ENCODE measurements at regions not wholly inside any gene's neighbourhood (a gene's known extent, or its start where the extent isn't known, plus 50 kb on each side); places are given as distances from the start of the nearest gene placed in this dataset.

GRCh38 chr16:8519179-8519578 lies 71.1 kb downstream of the TMEM114 start:
- no peak for DNase-seq (ENCODE audit: low spot score)

GRCh38 chr16:8517280-8517679 lies 73.0 kb downstream of the TMEM114 start:
- DNase-seq (ENCODE audit: low spot score): no peak

- DNase-seq (ENCODE audit: low spot score): no peak
These were observed 73.8 kb downstream of the TMEM114 start for GRCh38 chr16:8516471-8516870.

DNA sequence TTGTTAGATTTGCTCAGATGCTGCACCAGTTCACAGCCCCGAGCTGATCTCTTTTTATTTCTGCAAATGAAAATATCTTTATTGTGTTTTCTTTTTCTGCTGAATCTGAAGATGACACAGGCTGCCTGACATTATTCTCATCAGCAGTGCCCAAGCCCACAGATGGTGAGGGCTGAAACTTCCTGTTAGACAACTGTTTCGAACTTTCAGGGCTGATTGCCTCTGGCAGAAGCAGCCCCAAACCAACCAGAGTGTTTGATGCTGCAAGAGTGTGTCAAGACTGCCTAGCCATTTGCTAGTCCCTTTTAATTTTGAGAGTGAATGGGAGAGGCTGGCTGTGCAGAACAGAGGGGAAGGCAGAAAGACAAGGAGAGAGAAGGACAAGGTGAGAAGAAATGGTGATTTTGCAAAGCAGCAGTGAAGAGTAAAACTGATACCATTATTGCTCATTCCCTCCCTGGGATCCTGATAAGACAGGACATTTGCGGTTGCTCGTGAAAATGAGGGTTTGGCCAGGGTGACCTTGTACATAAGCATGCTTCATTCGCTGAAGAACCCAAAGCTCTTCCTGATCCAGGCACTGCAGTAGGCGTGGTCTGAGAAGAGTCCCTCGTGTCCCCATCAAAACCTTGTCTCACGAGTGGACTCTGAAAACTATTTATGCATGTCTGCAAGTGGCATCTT lies 77.2 kb downstream of the TMEM114 start:
- DNase-seq (ENCODE audit: low spot score): no peak

GRCh38 chr16:8511464-8511863 lies 78.8 kb downstream of the TMEM114 start:
- DNase-seq (ENCODE audit: low spot score): no peak

DNA sequence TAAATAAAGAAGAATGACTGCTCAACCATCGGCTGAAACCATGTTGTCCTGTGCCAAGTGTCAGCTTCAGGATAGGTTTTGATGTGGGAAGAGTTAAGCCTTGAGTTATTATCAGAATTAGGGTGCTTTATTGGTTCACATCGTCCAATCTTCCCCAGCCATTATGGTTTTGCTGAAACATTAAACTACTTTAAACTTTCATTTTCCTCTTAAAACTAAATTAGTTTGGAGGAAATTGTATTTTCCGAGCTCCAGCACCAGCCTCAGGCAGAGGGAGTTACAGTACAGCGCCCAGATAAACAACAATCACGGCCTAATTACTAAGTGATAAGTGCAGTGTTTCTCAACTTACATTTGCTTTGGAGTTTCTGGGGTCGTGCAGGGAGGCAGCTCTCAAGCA lies 80.2 kb downstream of the TMEM114 start:
- DNase-seq (ENCODE audit: low spot score): no peak

DNA sequence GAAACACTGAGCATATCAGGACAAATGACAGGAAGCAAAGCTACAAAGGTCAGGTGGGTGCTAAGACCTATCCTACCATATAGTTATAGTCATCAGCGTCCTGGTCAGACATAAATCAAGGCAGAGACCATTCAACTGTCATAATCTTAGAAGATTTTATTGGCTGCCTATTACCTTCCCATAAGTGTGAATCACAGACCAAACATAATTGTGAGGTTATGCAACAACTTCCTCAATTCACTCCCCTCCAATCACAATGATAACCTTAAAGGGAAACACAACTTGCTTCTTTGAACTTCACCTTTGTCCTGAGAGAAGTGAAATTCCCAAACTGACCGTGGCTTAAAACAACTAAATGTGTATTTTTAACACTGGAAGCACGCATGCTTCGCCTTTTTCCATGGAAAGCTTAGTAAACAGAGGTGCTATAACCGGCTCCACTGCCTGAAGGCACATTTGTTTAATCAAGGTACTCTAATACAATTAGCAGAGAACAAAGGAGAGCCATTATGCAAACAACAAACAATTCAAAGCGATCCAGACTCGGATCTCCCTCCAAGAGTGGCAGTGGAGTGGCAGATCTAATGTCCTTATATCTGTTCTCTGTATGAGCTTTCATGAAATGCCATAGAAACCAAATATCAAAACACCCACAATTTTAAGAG lies 84.9 kb downstream of the TMEM114 start:
- DNase-seq (ENCODE audit: low spot score): no peak

- DNase-seq (ENCODE audit: low spot score): no peak
These were observed 87.9 kb downstream of the TMEM114 start for GRCh38 chr16:8502446-8502845.

- DNase-seq (ENCODE audit: low spot score): no peak
These were observed 90.0 kb downstream of the TMEM114 start for GRCh38 chr16:8500351-8500750.

DNA sequence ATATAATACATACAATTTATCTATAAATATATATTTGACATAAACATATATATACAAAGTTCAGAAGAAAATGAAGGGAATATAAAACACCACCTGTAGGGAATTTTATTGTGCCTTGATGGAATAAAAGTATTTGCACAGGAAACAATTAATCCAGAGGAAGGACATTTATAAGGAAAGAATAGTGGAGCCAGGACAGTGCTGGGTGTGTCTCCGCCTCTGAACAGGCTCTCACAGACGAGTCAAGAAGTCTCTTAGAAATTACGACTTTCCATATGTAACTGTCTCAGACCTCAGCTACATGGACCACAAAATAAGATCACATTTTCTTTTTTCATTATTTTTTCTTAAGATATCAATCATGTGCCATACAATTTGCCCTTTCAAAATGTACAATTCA lies 93.9 kb downstream of the TMEM114 start:
- DNase-seq (ENCODE audit: low spot score): no peak

DNA sequence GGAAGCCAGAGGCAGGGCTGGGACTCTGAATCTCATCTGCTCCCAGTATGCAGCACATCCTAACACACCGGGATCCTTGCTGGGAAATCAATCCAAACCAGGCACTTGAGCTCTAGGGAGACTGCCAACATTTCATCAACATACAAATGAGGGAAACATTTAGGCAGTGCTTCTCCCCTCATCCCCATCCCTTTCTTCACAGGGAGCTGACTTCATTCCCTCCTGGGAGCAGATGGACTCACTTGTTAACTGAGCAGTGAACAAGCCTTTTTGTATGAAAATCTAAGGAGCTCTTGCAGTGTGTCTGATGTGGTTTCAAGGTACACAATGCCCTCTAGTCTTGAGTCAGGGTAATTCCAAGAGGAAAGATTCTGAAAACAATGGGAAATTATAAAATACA lies 96.3 kb downstream of the TMEM114 start:
- no peak for DNase-seq (ENCODE audit: low spot score)

GRCh38 chr16:8492690-8493089 lies 97.6 kb downstream of the TMEM114 start:
- no peak for DNase-seq (ENCODE audit: low spot score)

- no peak for DNase-seq (ENCODE audit: low spot score)
These were observed 100.7 kb downstream of the TMEM114 start for GRCh38 chr16:8489580-8489979.

GRCh38 chr16:8486985-8487384 lies 103.3 kb downstream of the TMEM114 start:
- no peak for DNase-seq (ENCODE audit: low spot score)

- no peak for DNase-seq (ENCODE audit: low spot score)
These were observed 106.9 kb downstream of the TMEM114 start for GRCh38 chr16:8483396-8483795.

DNA sequence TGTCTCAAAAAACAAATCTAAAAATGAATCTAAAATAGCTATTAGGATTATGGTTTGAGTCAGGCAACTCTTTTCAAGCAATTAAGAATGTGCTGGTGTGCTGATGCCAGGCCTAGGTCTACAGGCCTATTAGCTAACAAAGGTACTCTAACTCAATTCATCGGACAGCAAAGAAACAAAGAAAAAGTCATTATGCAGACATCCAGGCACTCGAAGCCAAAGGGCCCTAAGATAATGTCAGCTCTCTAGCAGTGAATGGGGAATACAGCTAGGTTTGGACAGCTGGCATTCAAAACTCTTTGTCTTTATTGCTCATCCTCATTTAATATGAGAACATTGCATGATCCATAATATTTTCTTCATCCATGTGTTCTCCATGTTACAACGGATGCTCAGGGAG lies 108.5 kb downstream of the TMEM114 start:
- no peak for DNase-seq (ENCODE audit: low spot score)

DNA sequence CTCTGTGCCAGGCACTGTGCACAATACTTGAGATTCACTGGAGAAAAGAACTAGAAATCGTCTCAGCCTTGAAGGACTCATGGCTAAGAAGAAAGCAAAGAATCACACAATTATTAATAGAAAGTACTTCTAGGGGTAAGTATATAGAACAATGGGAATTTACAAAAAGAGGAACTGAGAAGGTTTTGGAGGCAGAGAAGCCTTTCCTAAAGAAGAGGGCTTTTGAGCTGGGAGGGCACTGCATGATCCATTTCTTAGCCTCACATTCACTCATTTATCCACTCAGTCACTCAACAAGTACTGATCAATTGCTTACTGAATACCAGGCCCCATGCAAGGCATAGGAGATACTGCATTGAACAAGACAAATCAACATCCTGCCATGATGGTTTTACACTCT lies 113.5 kb downstream of the TMEM114 start:
- DNase-seq (ENCODE audit: low spot score): no peak

- DNase-seq (ENCODE audit: low spot score): no peak
These were observed 115.7 kb downstream of the TMEM114 start for GRCh38 chr16:8474587-8474986.

GRCh38 chr16:8469102-8469778 lies 121.1 kb downstream of the TMEM114 start:
- no peak for DNase-seq (ENCODE audit: low spot score)

GRCh38 chr16:8464979-8465378 lies 125.3 kb downstream of the TMEM114 start:
- DNase-seq (ENCODE audit: low spot score): no peak

- no peak for DNase-seq (ENCODE audit: low spot score)
These were observed 131.1 kb downstream of the TMEM114 start for GRCh38 chr16:8459085-8459733.

- DNase-seq (ENCODE audit: low spot score): no peak
These were observed 131.7 kb downstream of the TMEM114 start for GRCh38 chr16:8458481-8459046.

DNA sequence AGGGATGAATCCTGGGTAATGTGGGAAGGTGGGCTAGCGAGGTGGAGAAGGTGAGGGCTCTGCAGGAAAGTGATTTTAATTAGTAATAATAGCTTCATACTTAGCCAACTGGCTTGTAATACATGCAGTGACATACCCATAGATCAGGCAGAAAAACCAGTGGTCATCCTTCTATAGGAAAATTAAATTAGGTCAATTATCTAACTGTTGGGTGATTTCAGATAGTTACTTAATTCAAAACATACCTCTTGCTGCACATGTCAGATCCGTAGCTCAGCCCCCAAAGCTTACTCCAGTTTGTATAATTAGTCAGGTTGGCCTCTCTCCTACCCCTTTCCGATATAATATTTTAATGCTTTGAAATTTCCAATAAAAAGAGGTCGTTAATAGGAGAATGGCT lies 137.0 kb downstream of the TMEM114 start:
- no peak for DNase-seq (ENCODE audit: low spot score)

Data from AG20443 (cell line).